ENCODE measurements at regions not wholly inside any gene's neighbourhood (a gene's known extent, or its start where the extent isn't known, plus 50 kb on each side); places are given as distances from the start of the nearest gene placed in this dataset.

GRCh38 chrX:131671735-131672134 is 127.9 kb downstream of the OR13H1 start:
- Histone ChIP-seq H3K4me3 (ENCODE audit: low read length) (no peak overlapping the region), H2AFZ (ENCODE audit: low read length) (no peak overlapping the region), H3F3A (ENCODE audit: low read length, unreplicated experiment) (no peaks in the 10 kb centered on the region), H3K36me3 (ENCODE audit: low read depth, low read length) (no peaks in the 10 kb centered on the region), H3K9me2 (replicated peaks; ENCODE audit: low read length) (no peaks in the 10 kb centered on the region), H3K9me3 (ENCODE audit: low read length) (no peaks in the 10 kb centered on the region), H3K4me2 (ENCODE audit: low read length) (no peak overlapping the region), H3K9ac (ENCODE audit: low read length) (no peak overlapping the region), H3K4me1 (ENCODE audit: insufficient read depth, low read length) (no peaks in the 10 kb centered on the region), H3K27me3 (ENCODE audit: low read length) (no peaks in the 10 kb centered on the region), H3K79me2 (ENCODE audit: low read length) (no peaks in the 10 kb centered on the region), H3K27ac (ENCODE audit: low read length) (no peak overlapping the region), H4K20me1 (ENCODE audit: low read length) (no peaks in the 10 kb centered on the region)
- ChIA-PET POLR2A (ENCODE audit: unreplicated experiment) (no interaction called here), CTCF (no interaction called here)
- ATAC-seq = no peak
- no TSS peak for BruUV-seq (replicated peaks)
- TF ChIP-seq EZH2 (IDR thresholded peaks at IDR 0.05; ENCODE audit: low read length, unreplicated experiment) (no peak), EZH2phosphoT487 (IDR thresholded peaks at IDR 0.05; ENCODE audit: borderline replicate concordance, low read length) (no peak)
- TF ChIP-seq, protein P1, sequence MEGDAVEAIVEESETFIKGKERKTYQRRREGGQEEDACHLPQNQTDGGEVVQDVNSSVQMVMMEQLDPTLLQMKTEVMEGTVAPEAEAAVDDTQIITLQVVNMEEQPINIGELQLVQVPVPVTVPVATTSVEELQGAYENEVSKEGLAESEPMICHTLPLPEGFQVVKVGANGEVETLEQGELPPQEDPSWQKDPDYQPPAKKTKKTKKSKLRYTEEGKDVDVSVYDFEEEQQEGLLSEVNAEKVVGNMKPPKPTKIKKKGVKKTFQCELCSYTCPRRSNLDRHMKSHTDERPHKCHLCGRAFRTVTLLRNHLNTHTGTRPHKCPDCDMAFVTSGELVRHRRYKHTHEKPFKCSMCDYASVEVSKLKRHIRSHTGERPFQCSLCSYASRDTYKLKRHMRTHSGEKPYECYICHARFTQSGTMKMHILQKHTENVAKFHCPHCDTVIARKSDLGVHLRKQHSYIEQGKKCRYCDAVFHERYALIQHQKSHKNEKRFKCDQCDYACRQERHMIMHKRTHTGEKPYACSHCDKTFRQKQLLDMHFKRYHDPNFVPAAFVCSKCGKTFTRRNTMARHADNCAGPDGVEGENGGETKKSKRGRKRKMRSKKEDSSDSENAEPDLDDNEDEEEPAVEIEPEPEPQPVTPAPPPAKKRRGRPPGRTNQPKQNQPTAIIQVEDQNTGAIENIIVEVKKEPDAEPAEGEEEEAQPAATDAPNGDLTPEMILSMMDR (conservative IDR thresholded peaks at IDR 0.05; ENCODE audit: low read depth, low read length) = no peak
- intact Hi-C loops (cut with micrococcal nuclease) = no loop called here
- no peak for DNase-seq

- no peaks in the 10 kb centered on the region for H4K20me1 ChIP-seq (ENCODE audit: low read length)
- DNase-seq = peak; percentile 45
- POLR2A ChIA-PET (ENCODE audit: unreplicated experiment) = no interaction called here
- H3K36me3 ChIP-seq (ENCODE audit: low read depth, low read length) = no peaks in the 10 kb centered on the region
- ATAC-seq = peak; percentile 80
- no peaks in the 10 kb centered on the region for H3F3A ChIP-seq (ENCODE audit: low read length, unreplicated experiment)
- no peaks in the 10 kb centered on the region for H3K79me2 ChIP-seq (ENCODE audit: low read length)
- CTCF ChIA-PET = no interaction called here
- H3K4me1 ChIP-seq (ENCODE audit: insufficient read depth, low read length) = no peaks in the 10 kb centered on the region
- no peaks in the 10 kb centered on the region for H3K9me3 ChIP-seq (ENCODE audit: low read length)
- no peak overlapping the region for H2AFZ ChIP-seq (ENCODE audit: low read length)
- no peak overlapping the region for H3K4me2 ChIP-seq (ENCODE audit: low read length)
- H3K27me3 ChIP-seq (ENCODE audit: low read length) = no peaks in the 10 kb centered on the region
- no peak overlapping the region for H3K4me3 ChIP-seq (ENCODE audit: low read length)
- intact Hi-C loops (cut with micrococcal nuclease) = no loop called here
- H3K9ac ChIP-seq (ENCODE audit: low read length) = no peak overlapping the region
- no peak overlapping the region for H3K27ac ChIP-seq (ENCODE audit: low read length)
- no peak for TF ChIP-seq EZH2 (IDR thresholded peaks at IDR 0.05; ENCODE audit: low read length, unreplicated experiment)
- no peak for TF ChIP-seq EZH2phosphoT487 (IDR thresholded peaks at IDR 0.05; ENCODE audit: borderline replicate concordance, low read length)
- TF ChIP-seq, protein P1 (conservative IDR thresholded peaks at IDR 0.05; ENCODE audit: low read depth, low read length) = peak; percentile 75
- BruUV-seq (replicated peaks) = no TSS peak
- H3K9me2 ChIP-seq (replicated peaks; ENCODE audit: low read length) = no peaks in the 10 kb centered on the region
These were observed 131.8 kb downstream of the OR13H1 start for GRCh38 chrX:131675596-131676194.
